GM18519 (cell line): ENCODE measurements at regions not wholly inside any gene's neighbourhood (a gene's known extent, or its start where the extent isn't known, plus 50 kb on each side); places are given as distances from the start of the nearest gene placed in this dataset.

Experiments used
- ATAC-seq: cut with Tn5 transposase; IDR thresholded peaks from one replicate; pipeline ENCODE4 v1.9.1; 2021; ENCODE audit warnings: mild to moderate bottlenecking, moderate library complexity; ENCODE audit not compliant: unreplicated experiment, low FRiP score

DNA sequence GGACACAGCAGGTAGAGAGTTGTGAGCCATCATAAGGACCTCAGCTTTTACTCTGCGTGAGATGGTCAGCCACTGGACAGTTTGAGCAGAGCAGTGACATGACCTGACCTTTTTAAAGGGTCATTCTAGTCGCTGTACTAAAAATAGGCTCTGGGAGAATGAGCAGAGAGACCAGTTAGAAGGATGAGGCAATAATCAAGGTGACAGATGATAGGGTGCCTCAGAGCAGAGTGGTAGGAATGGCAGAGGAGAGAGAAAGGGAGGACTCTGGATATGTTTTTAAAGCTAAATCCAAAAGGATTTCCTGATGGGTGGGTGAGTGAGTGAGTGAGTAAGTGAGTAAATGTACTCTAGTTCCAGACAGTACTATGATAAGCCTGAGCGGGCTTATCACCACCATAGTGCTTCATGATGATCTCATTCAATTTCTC lies 83.6 kb upstream of the ARHGAP5 start:
- no peak for ATAC-seq

DNA sequence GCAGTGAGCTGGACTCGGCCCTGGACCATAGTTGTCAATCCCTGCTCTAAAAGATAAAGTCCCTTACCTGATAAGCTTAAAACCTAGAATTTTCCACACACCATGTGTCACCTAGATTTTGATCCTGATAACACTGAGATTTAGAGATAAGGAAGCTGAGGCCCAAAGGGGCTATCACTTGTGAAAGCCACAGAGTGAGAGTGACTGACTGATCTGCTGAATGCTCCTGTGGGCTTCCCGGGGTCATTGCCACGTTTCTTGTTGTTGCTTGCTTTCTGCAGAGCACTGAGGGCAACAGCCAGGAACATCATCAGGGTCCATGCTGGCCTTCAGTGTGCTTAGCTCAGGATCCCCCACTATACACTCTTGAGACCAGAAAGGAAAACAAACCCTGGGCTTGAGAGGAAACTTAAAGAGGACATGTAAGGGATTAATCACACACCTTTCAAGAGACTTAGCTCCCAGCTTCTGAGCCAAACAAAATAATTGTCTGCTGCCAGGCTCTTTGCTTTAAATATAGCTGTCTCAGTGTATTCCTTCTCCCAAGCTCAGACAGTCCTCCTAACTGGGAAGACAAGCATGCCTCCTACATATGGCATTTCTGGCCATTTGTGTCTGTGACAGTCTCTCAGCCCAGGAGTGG lies 82.6 kb upstream of the ARHGAP5 start:
- no peak for ATAC-seq

DNA sequence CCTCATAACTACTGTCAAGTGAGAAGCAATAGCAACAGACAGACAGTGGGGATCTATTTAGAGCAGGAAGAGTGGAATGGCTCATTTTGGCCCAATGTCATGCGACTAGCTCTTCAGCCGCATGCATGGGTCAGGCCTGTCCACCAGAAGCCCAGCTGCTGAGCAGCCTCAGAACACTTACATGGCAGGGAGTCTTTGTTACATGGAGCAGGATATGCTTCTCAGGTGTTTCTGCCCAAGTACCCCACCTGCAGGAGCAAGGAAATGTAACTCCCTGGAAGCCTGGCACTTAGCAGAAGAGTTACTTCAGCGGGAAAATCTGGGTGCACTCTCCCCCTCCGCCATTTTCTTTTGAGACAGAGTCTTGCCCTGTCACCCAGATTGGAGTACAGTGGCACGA lies 73.5 kb upstream of the ARHGAP5 start:
- no peak for ATAC-seq

DNA sequence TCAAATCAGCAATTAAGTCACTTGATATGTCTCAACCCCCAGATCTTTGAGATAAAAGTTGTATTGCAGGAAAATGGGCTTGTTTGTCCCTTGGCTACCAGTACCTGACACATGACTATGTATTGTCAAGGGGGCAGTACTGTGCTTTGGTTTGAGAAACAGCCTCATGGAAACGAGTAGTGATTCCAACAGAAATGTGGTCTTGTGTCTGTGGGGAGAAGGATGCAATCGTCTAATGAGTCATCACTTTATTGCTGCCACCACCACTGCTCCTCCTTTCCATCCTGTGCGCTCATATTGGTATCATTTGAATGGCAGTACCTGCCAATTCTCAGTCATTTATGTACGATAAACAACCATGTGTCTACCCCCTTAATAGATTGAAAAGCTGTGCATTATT lies 72.8 kb upstream of the ARHGAP5 start:
- no peak for ATAC-seq

DNA sequence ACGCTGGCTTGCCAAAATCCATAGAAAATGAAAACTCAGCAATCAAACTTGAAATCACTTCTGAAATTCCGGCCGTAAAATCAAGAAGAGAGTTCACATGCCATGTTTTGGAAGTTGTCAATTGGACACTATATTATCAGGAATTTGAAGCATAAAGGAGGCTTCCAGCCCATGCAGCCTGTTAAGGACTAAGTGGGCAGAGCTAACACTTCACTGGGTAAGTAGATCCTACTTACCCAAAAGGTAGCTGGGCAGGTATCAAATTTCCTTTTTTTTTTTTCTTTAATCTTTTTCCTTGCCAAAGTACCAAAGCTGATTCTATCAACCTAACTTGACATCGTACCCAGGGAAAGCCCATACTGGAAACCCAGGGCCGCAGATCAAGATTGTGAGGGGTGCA lies 71.5 kb upstream of the ARHGAP5 start:
- no peak for ATAC-seq

DNA sequence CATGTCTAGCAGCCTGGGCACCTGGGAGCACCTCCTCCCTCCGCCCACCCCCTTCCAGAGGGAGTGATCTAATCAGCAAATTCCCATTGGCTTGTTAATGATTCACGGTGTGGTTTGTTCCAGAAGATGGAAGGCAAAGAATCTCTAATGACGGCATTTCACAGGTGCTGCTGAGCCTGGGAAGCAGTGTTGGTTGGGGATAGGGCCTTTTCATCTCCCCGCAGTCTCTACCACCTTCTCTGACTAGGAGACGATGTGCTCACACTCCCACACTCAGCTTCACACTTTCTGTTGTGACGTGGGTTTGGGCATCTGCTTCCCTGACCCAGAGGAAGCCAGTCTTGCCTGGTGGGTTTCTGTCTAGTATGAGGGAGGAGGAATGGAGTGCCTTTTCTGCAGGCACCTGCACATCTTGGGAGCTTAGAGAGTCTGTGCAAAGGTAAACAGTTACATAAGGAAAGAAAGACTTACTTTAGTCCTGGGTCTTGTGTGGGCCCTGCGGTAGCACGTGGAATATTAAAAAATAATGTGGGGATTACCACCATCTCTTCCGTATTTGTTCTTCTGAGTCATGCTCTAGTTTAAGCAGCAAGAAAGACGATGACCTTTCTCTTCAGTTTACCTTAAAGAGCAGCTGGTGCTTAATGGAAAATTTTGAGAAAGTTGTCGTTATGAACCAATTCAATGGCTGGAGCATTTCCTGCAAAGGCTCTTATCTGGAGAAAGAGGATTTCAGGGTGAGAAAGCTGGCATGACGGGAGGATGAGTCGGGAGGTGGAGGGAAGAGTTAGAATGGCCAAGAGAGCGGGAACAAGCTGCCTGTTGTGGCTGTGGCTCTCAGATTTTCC lies 70.6 kb upstream of the ARHGAP5 start:
- ATAC-seq, result no peak

DNA sequence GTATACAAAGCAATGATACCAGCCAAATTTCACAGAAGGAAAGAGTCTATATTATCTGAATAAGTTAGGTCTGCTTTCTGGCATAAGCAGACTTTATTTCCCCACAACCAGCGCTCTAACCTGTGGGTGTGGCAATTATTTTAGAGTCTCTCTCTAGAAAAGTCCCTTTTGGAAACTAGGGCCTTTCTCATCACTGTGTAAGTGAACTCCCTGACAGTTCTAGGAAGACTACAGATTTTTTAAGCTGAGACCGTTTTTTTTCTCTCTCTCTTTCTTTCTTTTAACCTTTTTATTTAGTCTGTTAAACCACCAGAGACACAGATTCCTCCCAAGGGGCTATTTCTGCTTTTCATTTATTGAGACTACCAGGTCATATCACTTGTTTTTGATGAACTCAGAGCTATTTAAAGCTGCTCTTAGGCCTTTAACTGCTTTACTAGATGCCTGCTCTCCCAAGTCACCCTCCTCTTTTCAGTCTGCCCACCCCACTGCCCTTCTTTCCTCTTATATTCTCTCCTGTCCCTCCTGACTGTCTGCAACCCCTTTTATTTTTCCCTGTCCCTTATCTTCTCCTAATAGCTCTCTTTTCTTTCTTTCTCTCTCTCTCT lies 69.2 kb upstream of the ARHGAP5 start:
- ATAC-seq, result no peak

DNA sequence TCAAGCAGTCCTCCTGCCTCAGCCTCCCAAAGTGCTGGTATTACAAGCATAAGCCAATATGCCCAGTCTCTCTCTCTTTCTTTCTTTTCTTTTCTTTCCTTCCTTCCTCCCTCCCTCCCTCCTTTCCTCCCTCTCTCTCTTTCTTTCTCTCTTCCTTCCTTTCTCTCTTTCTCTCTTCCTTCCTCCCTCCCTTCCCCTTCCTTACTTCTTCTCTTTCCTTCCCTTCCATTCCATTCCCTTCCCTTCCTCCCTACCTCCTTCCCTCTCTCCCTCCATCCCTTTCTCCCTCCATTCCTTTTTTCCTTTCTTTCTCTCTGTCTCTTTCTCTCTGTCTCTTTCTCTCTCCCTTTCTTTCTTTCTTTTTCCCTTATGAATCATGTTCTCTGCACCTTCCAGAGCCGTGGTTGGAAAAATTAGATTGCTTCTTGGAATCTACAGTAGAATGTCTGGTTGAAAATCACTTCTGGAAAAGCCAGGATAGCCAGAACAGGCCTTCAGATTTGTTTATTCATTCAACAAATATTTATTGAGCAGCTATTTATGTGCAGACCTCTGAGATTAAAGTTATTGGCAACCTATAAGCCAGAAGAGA lies 68.4 kb upstream of the ARHGAP5 start:
- no peak for ATAC-seq

DNA sequence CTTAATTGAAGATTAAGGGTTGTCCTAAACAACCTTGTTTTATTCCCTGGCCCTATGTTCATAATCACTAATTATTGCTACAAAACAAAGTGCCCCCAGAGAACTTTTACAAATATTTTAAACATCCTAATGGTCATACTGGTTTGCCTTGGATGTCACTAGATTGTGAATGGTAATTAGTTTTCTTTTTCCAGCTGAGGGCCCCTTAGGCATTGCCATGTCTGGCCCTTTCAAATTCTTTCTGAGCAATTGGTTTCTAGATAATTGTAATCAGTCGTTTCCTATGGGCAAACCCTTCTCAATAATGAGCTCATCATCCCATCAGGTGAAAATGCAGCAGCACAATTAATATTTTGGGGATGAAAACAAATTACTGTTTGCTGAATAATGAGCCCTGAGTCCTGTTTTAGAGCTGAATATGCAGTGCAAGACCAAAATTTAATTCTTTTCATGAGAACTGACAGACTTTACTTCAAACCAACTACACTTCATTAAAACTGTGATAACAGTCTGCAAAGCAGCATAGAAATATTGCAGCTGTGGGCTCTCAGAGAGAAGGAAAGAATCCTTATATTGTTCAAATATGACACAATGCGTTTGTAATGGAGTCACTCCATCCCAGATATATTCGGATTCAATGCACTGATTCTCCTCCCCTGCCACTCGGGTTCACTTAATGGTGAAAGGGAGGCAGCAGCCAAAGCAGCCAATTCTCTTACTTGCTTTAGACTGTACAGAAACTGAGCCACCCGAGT lies 67.7 kb upstream of the ARHGAP5 start:
- ATAC-seq, result no peak

DNA sequence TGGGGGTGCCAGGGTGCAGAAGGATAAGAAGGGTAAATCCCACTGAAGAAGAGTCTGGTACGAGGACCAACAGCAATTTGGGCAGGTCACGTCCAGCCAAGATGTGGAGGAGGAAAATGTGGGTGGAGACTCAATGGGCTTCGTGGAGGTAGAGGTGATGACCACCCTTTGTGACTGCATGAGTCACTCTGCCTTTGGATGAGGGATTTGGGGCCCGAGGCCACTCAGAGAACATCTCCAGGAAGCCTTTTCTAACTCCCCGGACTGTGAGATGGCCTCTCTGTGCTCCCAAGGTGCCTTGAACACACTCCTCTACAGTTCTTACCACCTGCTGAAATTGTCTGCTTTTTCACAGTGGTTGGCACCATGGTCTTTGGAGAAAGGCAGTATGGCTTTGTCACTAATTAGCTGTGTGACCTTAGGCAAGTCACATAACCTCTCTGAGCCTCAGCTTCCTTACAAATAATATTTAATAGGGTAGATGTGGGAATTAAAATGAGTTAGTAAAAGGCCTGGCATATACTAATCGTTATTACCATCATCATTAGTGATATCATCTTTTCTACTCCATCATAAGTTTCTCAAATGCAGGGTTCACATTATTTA lies 67.0 kb upstream of the ARHGAP5 start:
- no peak for ATAC-seq

DNA sequence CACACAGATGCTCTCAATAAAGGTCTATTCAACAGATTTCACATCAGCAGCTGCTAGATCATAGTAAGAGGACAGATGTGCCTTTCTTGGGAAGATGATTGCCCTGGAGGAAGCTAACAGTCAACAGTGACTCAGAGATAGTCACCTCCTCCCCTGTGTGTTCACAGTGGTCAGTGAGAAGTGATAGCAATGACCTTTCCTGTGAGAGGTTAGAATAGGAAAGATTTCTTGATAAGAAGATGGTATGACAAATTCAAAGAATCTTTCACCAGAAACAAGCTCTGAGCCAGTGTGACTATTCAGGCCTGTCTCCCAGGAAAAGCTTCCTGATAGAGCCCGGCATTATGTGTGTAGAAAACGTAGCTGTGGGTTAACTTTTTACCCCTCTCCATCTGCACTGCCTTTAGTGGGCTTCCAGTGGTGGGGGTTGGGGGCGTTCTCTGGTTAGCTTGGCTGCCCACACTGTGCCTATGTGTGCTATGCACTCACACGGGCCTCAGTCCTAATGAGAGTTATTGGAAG lies 66.4 kb upstream of the ARHGAP5 start:
- no peak for ATAC-seq

DNA sequence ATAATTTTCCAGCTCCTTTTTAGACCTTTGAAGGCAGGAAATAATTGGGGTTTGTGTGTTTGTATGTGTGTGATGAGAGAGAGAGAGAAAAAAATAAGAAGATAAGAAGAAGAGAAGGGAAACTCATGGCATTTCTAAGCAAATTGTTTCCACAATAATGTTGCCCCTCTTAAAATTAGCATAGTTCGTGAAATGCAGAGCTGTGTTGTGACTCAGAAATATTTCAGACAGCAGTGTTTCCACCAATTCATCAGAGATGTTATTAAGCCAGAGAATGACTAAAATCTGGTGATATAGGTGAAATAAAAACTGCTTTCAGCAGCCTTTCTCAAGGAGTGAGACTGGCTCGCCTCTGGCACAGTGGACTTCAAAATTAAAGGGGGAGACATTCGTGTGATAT lies 65.9 kb upstream of the ARHGAP5 start:
- no peak for ATAC-seq

DNA sequence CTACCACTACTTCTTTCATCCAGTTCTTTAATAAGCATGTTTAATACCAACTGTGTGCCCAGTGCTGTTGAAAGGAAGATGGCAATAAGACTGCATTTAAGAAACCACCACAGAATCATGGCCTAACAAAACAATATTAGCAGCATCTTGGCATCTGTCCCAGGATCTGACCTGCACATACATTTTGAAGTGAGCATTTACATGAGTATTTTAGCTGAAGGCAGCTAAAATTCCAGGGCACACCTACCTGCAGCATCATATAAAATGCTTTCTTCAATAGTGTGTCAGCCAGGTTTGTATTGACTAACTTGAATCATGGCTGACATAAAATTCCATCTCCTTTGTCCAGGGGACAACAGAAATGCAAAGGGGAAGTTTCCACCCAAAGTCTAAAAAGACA lies 65.0 kb upstream of the ARHGAP5 start:
- ATAC-seq, result no peak

DNA sequence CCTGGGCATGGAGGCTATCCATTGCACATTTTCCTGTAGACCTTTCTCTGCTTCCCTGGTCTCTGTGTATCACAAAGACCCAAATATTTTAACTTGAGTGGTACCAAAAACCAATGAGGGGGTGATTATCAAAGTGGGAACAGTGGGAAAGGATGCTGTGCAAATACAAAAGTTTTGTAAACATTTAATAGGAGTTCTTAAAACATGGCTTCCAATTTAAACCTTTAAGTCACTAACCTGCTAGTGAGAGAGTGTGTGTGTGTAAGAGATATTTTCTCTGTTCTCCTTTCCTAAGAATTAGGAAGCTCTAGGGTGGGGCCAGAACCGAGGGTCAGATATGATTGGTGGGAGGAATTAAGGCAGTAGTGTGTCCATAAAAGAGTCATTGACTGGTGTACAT lies 64.5 kb upstream of the ARHGAP5 start:
- ATAC-seq, result no peak

DNA sequence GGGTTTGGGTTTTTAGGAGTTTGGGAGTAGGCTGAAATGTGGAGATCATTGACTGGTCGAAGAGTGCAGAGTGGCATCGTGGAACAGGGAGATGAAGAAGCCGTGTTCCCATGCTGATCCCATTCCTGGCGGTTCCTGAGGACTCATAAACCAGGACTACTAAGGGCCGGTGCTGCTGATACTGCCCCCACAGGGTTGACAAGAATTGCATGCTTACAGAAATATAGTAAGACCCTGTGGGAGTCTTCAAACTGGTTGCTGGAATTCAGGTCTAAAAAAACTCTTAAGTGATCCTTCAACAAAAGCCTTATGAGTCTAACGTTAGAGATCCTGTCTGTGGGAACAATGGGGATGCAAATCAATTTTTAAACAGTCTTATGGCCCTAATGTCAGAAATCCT lies 64.0 kb upstream of the ARHGAP5 start:
- ATAC-seq, result no peak

DNA sequence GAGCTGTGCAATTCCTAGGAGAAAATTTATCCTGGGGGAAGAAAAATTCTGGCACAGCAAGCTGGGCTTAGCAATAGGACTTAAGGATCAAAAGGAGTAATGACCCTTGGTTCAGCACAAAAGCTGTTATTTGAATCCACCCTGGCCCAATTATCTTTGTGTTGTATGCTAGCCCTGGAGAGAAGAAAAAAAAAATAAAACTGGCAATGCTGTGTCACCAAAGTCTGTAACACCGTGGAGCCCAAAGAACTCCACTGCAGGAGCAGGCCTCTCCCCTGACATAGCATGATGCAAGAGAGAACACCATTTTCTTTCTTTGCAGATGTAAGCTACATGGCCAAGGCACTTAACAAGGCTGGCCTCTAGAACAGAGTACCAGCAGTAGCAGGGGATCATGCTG lies 63.0 kb upstream of the ARHGAP5 start:
- no peak for ATAC-seq

DNA sequence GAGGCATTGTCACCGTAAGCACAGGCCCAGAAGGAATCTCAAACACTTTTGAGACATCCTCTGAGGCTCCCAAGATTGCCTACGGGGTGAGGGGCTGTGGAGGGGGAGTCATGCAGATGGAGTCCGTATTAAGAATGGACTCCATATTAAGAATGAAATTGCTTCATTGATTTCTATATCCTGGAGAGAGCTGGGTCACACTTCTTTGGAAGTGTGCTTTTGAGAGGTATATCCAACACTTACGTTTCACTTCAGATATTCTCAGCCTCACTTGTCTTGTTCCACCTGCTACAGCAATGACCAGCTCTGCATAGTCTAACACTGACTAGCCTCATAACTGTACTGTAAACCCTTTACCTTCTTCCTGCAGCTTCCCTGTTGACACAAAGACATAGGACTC lies 62.6 kb upstream of the ARHGAP5 start:
- ATAC-seq, result no peak

DNA sequence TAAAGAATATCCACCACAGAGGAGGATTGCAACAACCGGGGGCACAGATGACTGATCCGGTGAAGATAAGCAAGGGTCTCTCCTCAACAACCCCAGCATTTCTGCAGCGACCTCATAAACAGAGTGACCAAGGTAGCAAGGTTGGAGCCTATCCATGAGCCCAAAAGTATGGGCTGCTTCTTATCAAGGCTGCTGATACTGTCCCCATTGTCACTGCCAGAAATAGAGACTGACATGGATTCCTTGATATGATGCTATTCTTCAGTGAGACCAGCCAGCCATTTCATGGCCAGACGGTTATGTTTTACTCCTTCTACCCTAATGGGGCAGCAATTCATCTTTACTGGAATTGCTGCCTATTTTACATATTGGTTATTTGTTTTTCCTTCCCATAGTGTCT lies 61.9 kb upstream of the ARHGAP5 start:
- no peak for ATAC-seq

DNA sequence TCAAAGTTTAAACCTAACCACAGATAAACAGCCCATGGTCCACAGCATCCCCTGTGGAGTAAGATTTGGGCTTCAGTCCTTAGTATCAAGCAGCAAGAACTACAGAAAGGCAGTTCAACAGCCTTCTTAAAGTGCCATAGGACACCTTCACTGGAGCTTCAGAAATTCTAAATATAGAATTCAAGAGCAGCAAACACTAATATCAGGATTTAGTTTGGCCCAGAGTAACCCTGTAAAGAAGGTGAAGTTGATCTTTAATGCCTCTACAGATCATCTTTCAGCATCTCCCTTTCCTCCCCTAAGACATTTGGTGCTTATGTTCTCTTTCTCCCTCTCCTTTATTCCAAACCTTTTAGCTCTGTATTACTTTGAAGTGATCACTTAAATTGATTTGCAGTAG lies 59.5 kb upstream of the ARHGAP5 start:
- ATAC-seq, result no peak
